HCT116 (cell line): ENCODE measurements at regions not wholly inside any gene's neighbourhood (a gene's known extent, or its start where the extent isn't known, plus 50 kb on each side); places are given as distances from the start of the nearest gene placed in this dataset.

Source experiments
- ATAC-seq: fragments of 200-7000 bp; cut with Tn5 transposase; 2 replicates; pipeline ENCODE4 v1.9.1; 2020; ENCODE audit warnings: mild to moderate bottlenecking, moderate library complexity
- BruUV-seq: library from RNA; stranded (reverse); fragments of 400-500 nt; replicated peaks from 2 replicates; lab custom pipeline; 2021; lab: Mats Ljungman, UMichigan
- CTCF ChIA-PET: fragments of 300-600 bp; sonication (Branson Sonifier 250); formaldehyde crosslinking; loops from one replicate; lab custom pipeline; 2021; ENCODE audit warnings: antibody characterized with exemption; lab: Charles Lee
- POLR2A ChIA-PET: fragments of 300-600, 350-600 bp; sonication (Branson Sonifier 250); formaldehyde crosslinking; loops from one replicate; lab custom pipeline; 2021; ENCODE audit warnings: antibody characterized with exemption; lab: Charles Lee
- RAD21 ChIA-PET, 2 experiments: fragments of 300-600 bp; sonication (Branson Sonifier 250); formaldehyde crosslinking; loops; one replicate each; lab custom pipeline; 2023; ENCODE audit warnings: low total read pairs in 2 of 2; ENCODE audit not compliant: uncharacterized antibody in 2 of 2, unreplicated experiment in 2 of 2, low non-redundant PET in 1 of 2; lab: Charles Lee
- DNase-seq: peaks from one replicate; pipeline ENCODE4 v3.0.0-alpha.2; 2010; ENCODE audit warnings: low read depth, low spot score
- H2AFZ ChIP-seq: fragments of 200-600 bp; shearing (Covaris generic), sonication (generic); 2 replicates; pipeline ENCODE4 v1.6.1; 2017; ENCODE audit warnings: low read depth, mixed run types, mixed read lengths, antibody characterized with exemption, low read length; ENCODE audit not compliant: poor library complexity, severe bottlenecking
- H3K27ac ChIP-seq: 2 replicates; pipeline ENCODE4 v1.5.1; 2012; ENCODE audit warnings: low read depth, low read length
- H3K27me3 ChIP-seq: fragments of 200-600 bp; sonication (generic); 2 replicates; pipeline ENCODE4 v1.6.1; 2016; ENCODE audit warnings: mixed run types, low read length, mixed read lengths; ENCODE audit not compliant: insufficient read depth
- H3K36me3 ChIP-seq, 2 experiments: fragments of 200-500 bp in 1 of 2; fragments of 200-600 bp in 1 of 2; sonication (Bioruptor generic) in 1 of 2; sonication (generic) in 1 of 2; 2 replicates each; pipeline versions ENCODE4 v1.5.1 to v1.6.1; 2014 to 2016; ENCODE audit warnings: low read length in 2 of 2, inconsistent platforms in 1 of 2, mixed read lengths in 1 of 2, mixed run types in 1 of 2; ENCODE audit not compliant: insufficient read depth in 2 of 2, control insufficient read depth in 1 of 2
- H3K4me1 ChIP-seq, 2 experiments: fragments of 200-600 bp in 1 of 2; sonication (generic) in 1 of 2; 2 replicates each; pipeline versions ENCODE4 v1.5.1 to v1.6.1; 2012 to 2017; ENCODE audit warnings: low read length in 2 of 2, inconsistent platforms in 1 of 2, mild to moderate bottlenecking in 1 of 2, mixed read lengths in 1 of 2, mixed run types in 1 of 2, moderate library complexity in 1 of 2; ENCODE audit not compliant: insufficient read depth in 2 of 2, control insufficient read depth in 1 of 2
- H3K4me2 ChIP-seq: fragments of 200-600 bp; sonication (generic); 2 replicates; pipeline ENCODE4 v1.6.1; 2017; ENCODE audit warnings: mixed run types, low read length, mixed read lengths
- H3K4me3 ChIP-seq, 2 experiments: fragments of 200-600 bp in 1 of 2; sonication (generic) in 1 of 2; replicated peaks in 1 of 2; 2 replicates each; pipeline ENCODE4 v1.5.1; 2011 to 2016; ENCODE audit warnings: low read length in 2 of 2, control low read depth in 1 of 2, low read depth in 1 of 2, mild to moderate bottlenecking in 1 of 2, mixed read lengths in 1 of 2, mixed run types in 1 of 2
- H3K79me2 ChIP-seq: fragments of 200-600 bp; sonication (generic); 2 replicates; pipeline ENCODE4 v1.6.1; 2017; ENCODE audit warnings: mild to moderate bottlenecking, mixed run types, low read length, moderate library complexity, mixed read lengths; ENCODE audit not compliant: insufficient read depth
- H3K9ac ChIP-seq: fragments of 200-600 bp; sonication (generic); 2 replicates; pipeline ENCODE4 v1.6.1; 2016; ENCODE audit warnings: low read length, mixed read lengths
- H3K9me2 ChIP-seq: fragments of 200-600 bp; sonication (generic), shearing (Covaris generic); 2 replicates; pipeline ENCODE4 v1.6.1; 2017; ENCODE audit warnings: mixed run types, mild to moderate bottlenecking, moderate library complexity; ENCODE audit not compliant: insufficient read depth
- H3K9me3 ChIP-seq, 2 experiments: fragments of 200-500 bp in 1 of 2; fragments of 200-600 bp in 1 of 2; sonication (Bioruptor generic) in 1 of 2; sonication (generic) in 1 of 2; 2 replicates each; pipeline ENCODE4 v1.6.1; 2014 to 2017; ENCODE audit warnings: low read length in 2 of 2, mixed read lengths in 2 of 2, inconsistent platforms in 1 of 2, low read depth in 1 of 2, mild to moderate bottlenecking in 1 of 2, mixed run types in 1 of 2, moderate library complexity in 1 of 2; ENCODE audit not compliant: control insufficient read depth in 1 of 2, insufficient read depth in 1 of 2
- H4K20me1 ChIP-seq: fragments of 200-600 bp; sonication (generic), shearing (Covaris generic); 2 replicates; pipeline ENCODE4 v1.6.1; 2017; ENCODE audit warnings: mixed run types, mild to moderate bottlenecking, moderate library complexity; ENCODE audit not compliant: insufficient read depth
- CEBPB ChIP-seq: IDR thresholded peaks from 2 replicates; pipeline ENCODE4 v1.6.1; 2012; ENCODE audit warnings: low read depth
- EGR1 ChIP-seq: IDR thresholded peaks from 2 replicates; pipeline ENCODE4 v1.6.1; 2012; ENCODE audit warnings: low read depth
- EZH2 ChIP-seq: fragments of 200-600 bp; sonication (generic); IDR thresholded peaks from 2 replicates; pipeline ENCODE4 v1.6.1; 2017; ENCODE audit warnings: antibody characterized with exemption, mixed run types
- EZH2phosphoT487 ChIP-seq: fragments of 200-600 bp; IDR thresholded peaks from 2 replicates; pipeline ENCODE4 v1.6.1; 2018; ENCODE audit warnings: antibody characterized with exemption, borderline replicate concordance
- MAX ChIP-seq: IDR thresholded peaks from 2 replicates; pipeline ENCODE4 v1.6.1; 2012
- POLR2A ChIP-seq: IDR thresholded peaks from 2 replicates; pipeline ENCODE4 v1.7.0; 2011; ENCODE audit warnings: borderline replicate concordance; ENCODE audit not compliant: insufficient read depth, insufficient read length; ENCODE audit errors: extremely low read depth
- POLR2AphosphoS5 ChIP-seq: IDR thresholded peaks from 2 replicates; pipeline ENCODE4 v1.6.1; 2011; ENCODE audit warnings: mild to moderate bottlenecking, low read depth, low read length, moderate library complexity
- RAD21 ChIP-seq: IDR thresholded peaks from 2 replicates; pipeline ENCODE4 v1.6.1; 2012; ENCODE audit warnings: low read depth, mild to moderate bottlenecking
- SRF ChIP-seq: IDR thresholded peaks from 2 replicates; pipeline ENCODE4 v1.6.1; 2012; ENCODE audit warnings: low read depth
- TCF7L2 ChIP-seq: IDR thresholded peaks from 2 replicates; pipeline ENCODE4 v1.7.0; 2011; ENCODE audit warnings: borderline replicate concordance, inconsistent platforms; ENCODE audit not compliant: insufficient read depth, insufficient read length; ENCODE audit errors: extremely low read depth
- ZNF274 ChIP-seq: fragments of 200-500 bp; sonication (Bioruptor generic); IDR thresholded peaks from 2 replicates; pipeline ENCODE4 v1.6.1; 2014; ENCODE audit warnings: mild to moderate bottlenecking, low read depth, low read length, inconsistent platforms
- intact Hi-C: fragments of 100-400 bp; cut with micrococcal nuclease; formaldehyde crosslinking; loops from 2 replicates; pipeline ENCODE4 v1.10.0; 2022

GRCh38 chr3:24591191-24591590 lies 96.5 kb upstream of the THRB start:
- Histone ChIP-seq H3K9ac (no peak overlapping the region), H3K4me1 (peaks cover 0 to 12% of the 10 kb centered on the region in 2 experiments; a peak in 2 of 4 replicates), H3K79me2 (no peaks in the 10 kb centered on the region), H2AFZ (no peak overlapping the region), H3K27me3 (no peaks in the 10 kb centered on the region; the same call in 1 of the 2 replicates), H3K36me3 (no peaks in the 10 kb centered on the region), H3K9me3 (no peaks in the 10 kb centered on the region), H3K4me3 (no peak overlapping the region), H3K9me2 (no peaks in the 10 kb centered on the region), H4K20me1 (no peaks in the 10 kb centered on the region), H3K27ac (no peak overlapping the region), H3K4me2 (peak overlapping the region; percentile 26; the same call in 1 of the 2 replicates)
- no peak for DNase-seq
- BruUV-seq: no TSS peak
- intact Hi-C loops: no loop called here
- CTCF ChIA-PET: no interaction called here
- TF ChIP-seq POLR2A (no peak), POLR2AphosphoS5 (no peak), EGR1 (no peak), SRF (no peak), MAX (no peak), EZH2phosphoT487 (no peak)
- RAD21 ChIA-PET: no interaction called here
- POLR2A ChIA-PET: no interaction called here
- no peak for ATAC-seq

- Histone ChIP-seq H3K9ac (no peak overlapping the region), H3K4me3 (no peak overlapping the region), H3K27me3 (no peaks in the 10 kb centered on the region; the same call in 1 of the 2 replicates), H3K79me2 (no peaks in the 10 kb centered on the region), H3K9me2 (no peaks in the 10 kb centered on the region)
- no peak for ATAC-seq
- DNase-seq: no peak
- POLR2A ChIA-PET: no interaction called here
- TF ChIP-seq RAD21: no peak
- no peak for TF ChIP-seq CEBPB
- TF ChIP-seq TCF7L2: no peak
- no peak for TF ChIP-seq POLR2A
- TF ChIP-seq ZNF274: no peak
- no peak for TF ChIP-seq EZH2
- TF ChIP-seq EZH2phosphoT487: no peak
- TF ChIP-seq, all 23 proteins: peak for 0
- no peaks in the 10 kb centered on the region for H4K20me1 ChIP-seq
- H3K9me3 ChIP-seq: no peaks in the 10 kb centered on the region
- H3K36me3 ChIP-seq: no peaks in the 10 kb centered on the region
- intact Hi-C loops: no loop called here
- CTCF ChIA-PET: no interaction called here
- BruUV-seq: no TSS peak
- peak overlapping the region; percentile 26 for H3K4me2 ChIP-seq
- RAD21 ChIA-PET: no interaction called here
- no peak overlapping the region for H2AFZ ChIP-seq
- peaks cover 0 to 12% of the 10 kb centered on the region in 2 experiments; a peak in 2 of 4 replicates for H3K4me1 ChIP-seq
- H3K27ac ChIP-seq: no peak overlapping the region
Measured at GRCh38 chr3:24591661-24592555, 97.3 kb upstream of the THRB start.
